SK-N-SH (cell line): ENCODE measurements at regions not wholly inside any gene's neighbourhood (a gene's known extent, or its start where the extent isn't known, plus 50 kb on each side); places are given as distances from the start of the nearest gene placed in this dataset.

ENCODE experiments used
- CTCF ChIA-PET: fragments of 300-600, 350-600 bp; formaldehyde crosslinking; extraction: SDS; loops from one replicate; lab custom pipeline; 2021; lab: Yijun Ruan, JAX
- POLR2A ChIA-PET: fragments of 350-600 bp; sonication (Branson Sonifier 250); formaldehyde crosslinking; extraction: SDS; loops from one replicate; lab custom pipeline; 2020; ENCODE audit warnings: antibody characterized with exemption, inconsistent platforms; lab: Yijun Ruan, JAX
- DNase-seq: peaks from one replicate; pipeline ENCODE4 v3.0.0; 2012
- H2AFZ ChIP-seq: fragments of 200-600 bp; sonication (generic); 2 replicates; pipeline ENCODE4 v1.8.1; 2016; ENCODE audit warnings: antibody characterized with exemption, mild to moderate bottlenecking, low read depth
- H3F3A ChIP-seq: fragments of 200-600 bp; sonication (generic); replicated peaks from 2 replicates; pipeline ENCODE3; 2016; ENCODE audit warnings: antibody characterized with exemption, mild to moderate bottlenecking; ENCODE audit not compliant: insufficient read depth
- H3K27ac ChIP-seq, 2 experiments: fragments of 200-500 bp in 1 of 2; fragments of 200-600 bp in 1 of 2; sonication (Bioruptor generic) in 1 of 2; sonication (generic), shearing (Covaris generic) in 1 of 2; 2 replicates each; pipeline versions ENCODE4 v1.5.1 to v1.6.1; 2014 to 2016; ENCODE audit warnings: low read depth in 2 of 2, inconsistent platforms in 1 of 2, low read length in 1 of 2, mild to moderate bottlenecking in 1 of 2, mixed read lengths in 1 of 2
- H3K27me3 ChIP-seq: fragments of 200-600 bp; sonication (generic), shearing (Covaris generic); 2 replicates; pipeline ENCODE4 v1.6.1; 2016; ENCODE audit warnings: mixed run types; ENCODE audit not compliant: insufficient read depth
- H3K36me3 ChIP-seq, 2 experiments: fragments of 200-500 bp in 1 of 2; fragments of 200-600 bp in 1 of 2; sonication (Bioruptor generic) in 1 of 2; sonication (generic) in 1 of 2; replicated peaks in 1 of 2; 2 replicates each; pipeline versions ENCODE3 to v1.5.1; 2014 to 2016; ENCODE audit warnings: low read length in 1 of 2, mild to moderate bottlenecking in 1 of 2; ENCODE audit not compliant: insufficient read depth in 2 of 2, control insufficient read depth in 1 of 2
- H3K4me1 ChIP-seq, 2 experiments: fragments of 200-500 bp in 1 of 2; fragments of 200-600 bp in 1 of 2; sonication (Bioruptor generic) in 1 of 2; sonication (generic), shearing (Covaris generic) in 1 of 2; 2 replicates each; pipeline versions ENCODE4 v1.5.1 to v1.6.1; 2014 to 2016; ENCODE audit warnings: low read depth in 1 of 2, low read length in 1 of 2, mixed run types in 1 of 2; ENCODE audit not compliant: insufficient read depth in 2 of 2, control insufficient read depth in 1 of 2
- H3K4me2 ChIP-seq: fragments of 200-600 bp; sonication (generic), shearing (Covaris generic); 2 replicates; pipeline ENCODE4 v1.6.1; 2017; ENCODE audit warnings: mixed run types
- H3K4me3 ChIP-seq, 2 experiments: fragments of 200-500 bp in 1 of 2; fragments of 200-600 bp in 1 of 2; sonication (Bioruptor generic) in 1 of 2; sonication (generic), shearing (Covaris generic) in 1 of 2; 2 replicates each; pipeline versions ENCODE4 v1.5.1 to v1.8.1; 2014 to 2016; ENCODE audit warnings: low read depth in 2 of 2, inconsistent platforms in 1 of 2, low read length in 1 of 2, mild to moderate bottlenecking in 1 of 2, mixed read lengths in 1 of 2, moderate library complexity in 1 of 2
- H3K79me2 ChIP-seq: fragments of 200-600 bp; sonication (generic); 2 replicates; pipeline ENCODE4 v1.8.1; 2017; ENCODE audit warnings: mild to moderate bottlenecking; ENCODE audit not compliant: insufficient read depth
- H3K9ac ChIP-seq: fragments of 200-600 bp; sonication (generic); 2 replicates; pipeline ENCODE4 v1.6.1; 2017; ENCODE audit warnings: mixed run types
- H3K9me2 ChIP-seq: fragments of 200-600 bp; sonication (generic); 2 replicates; pipeline ENCODE4 v1.6.1; 2017; ENCODE audit warnings: mixed run types
- H3K9me3 ChIP-seq: fragments of 200-600 bp; sonication (generic); 2 replicates; pipeline ENCODE4 v1.6.1; 2017; ENCODE audit warnings: mixed run types, mild to moderate bottlenecking, moderate library complexity
- H4K20me1 ChIP-seq: fragments of 200-600 bp; sonication (generic); 2 replicates; pipeline ENCODE4 v1.6.1; 2017; ENCODE audit warnings: mild to moderate bottlenecking, mixed run types; ENCODE audit not compliant: insufficient read depth
- CHD2 ChIP-seq: fragments of 150-350 bp; IDR thresholded peaks from 2 replicates; pipeline ENCODE4 v1.6.1; 2018; ENCODE audit warnings: low read length; ENCODE audit not compliant: partially characterized antibody
- ELF1 ChIP-seq: IDR thresholded peaks from 2 replicates; pipeline ENCODE4 v1.4.0; 2012
- EZH2phosphoT487 ChIP-seq: fragments of 200-600 bp; sonication (generic); IDR thresholded peaks from 2 replicates; pipeline ENCODE4 v1.6.1; 2017; ENCODE audit warnings: low read depth, mixed run types, mild to moderate bottlenecking, antibody characterized with exemption, moderate library complexity, borderline replicate concordance
- FOSL2 ChIP-seq: IDR thresholded peaks from 2 replicates; pipeline ENCODE4 v1.4.0; 2012; ENCODE audit warnings: low read depth, mild to moderate bottlenecking, moderate library complexity, borderline replicate concordance
- FOXM1 ChIP-seq: IDR thresholded peaks from 2 replicates; pipeline ENCODE4 v1.4.0; 2012; ENCODE audit warnings: low read depth, mild to moderate bottlenecking
- GATA2 ChIP-seq: sonication (generic); formaldehyde crosslinking; IDR thresholded peaks from 2 replicates; pipeline ENCODE4 v1.5.0; 2020; ENCODE audit warnings: mild to moderate bottlenecking, missing genetic modification reagents
- IRF3 ChIP-seq: fragments of 150-350 bp; IDR thresholded peaks from 2 replicates; pipeline ENCODE4 v1.6.1; 2016; ENCODE audit warnings: mild to moderate bottlenecking, low read depth, low read length
- NRF1 ChIP-seq: IDR thresholded peaks from 2 replicates; pipeline ENCODE4 v1.6.1; 2012; ENCODE audit warnings: low read depth, mild to moderate bottlenecking, low read length
- PBX3 ChIP-seq: IDR thresholded peaks from 2 replicates; pipeline ENCODE4; 2012
- POLR2AphosphoS5 ChIP-seq: IDR thresholded peaks from 2 replicates; pipeline ENCODE4 v1.6.1; 2012; ENCODE audit warnings: low read depth, low read length
- RAD21 ChIP-seq: IDR thresholded peaks from 2 replicates; pipeline ENCODE4 v1.6.1; 2012; ENCODE audit warnings: mild to moderate bottlenecking, low read length
- REST ChIP-seq: IDR thresholded peaks from 2 replicates; pipeline ENCODE4 v1.6.1; 2012; ENCODE audit warnings: mild to moderate bottlenecking, low read depth, low read length, moderate library complexity
- USF2 ChIP-seq: fragments of 150-350 bp; IDR thresholded peaks from 2 replicates; pipeline ENCODE4 v1.6.1; 2017; ENCODE audit warnings: antibody characterized with exemption, low read length, low read depth, borderline replicate concordance
- ZBTB33 ChIP-seq: IDR thresholded peaks from 2 replicates; pipeline ENCODE4 v1.4.0; 2012; ENCODE audit warnings: low read depth, borderline replicate concordance
- WGBS: methylation state at CpG from one replicate; pipeline ENCODE4 v1.1.6; 2017; ENCODE audit warnings: low lambda C conversion rate; 5-methylcytosine and 5-hydroxymethylcytosine counted together

GRCh38 chr11:24240496-24241175 is 256.2 kb upstream of the LUZP2 start (continued):
- TF ChIP-seq ZBTB33 (no peak), EZH2phosphoT487 (no peak)

GRCh38 chr11:24246715-24247114 is 250.1 kb upstream of the LUZP2 start:
- peaks cover 5% of the 10 kb centered on the region; the same call in 1 of the 2 replicates for H3K9me2 ChIP-seq
- no peaks in the 10 kb centered on the region for H4K20me1 ChIP-seq
- H3F3A ChIP-seq: no peaks in the 10 kb centered on the region
- no peak overlapping the region for H3K4me2 ChIP-seq
- POLR2A ChIA-PET: no interaction called here
- no peak overlapping the region for H3K27ac ChIP-seq
- WGBS: 28% methylated on average over 1 of the region's 1 CpG
- DNase-seq: no peak
- H3K36me3 ChIP-seq: no peaks in the 10 kb centered on the region
- CTCF ChIA-PET: interaction anchor here (0.6 kb wide), 1 partner anchor 780 kb away, joined by 3 read pairs; no protein-coding TSS in a partner anchor
- no peaks in the 10 kb centered on the region for H3K9me3 ChIP-seq
- no peak overlapping the region for H3K9ac ChIP-seq
- no peaks in the 10 kb centered on the region for H3K27me3 ChIP-seq
- H2AFZ ChIP-seq: no peak overlapping the region
- H3K4me1 ChIP-seq: no peaks in the 10 kb centered on the region
- no peak for TF ChIP-seq PBX3
- no peak for TF ChIP-seq NRF1
- no peak for TF ChIP-seq CHD2
- no peak for TF ChIP-seq REST
- no peak for TF ChIP-seq FOSL2
- no peak for TF ChIP-seq ZBTB33
- no peak for TF ChIP-seq POLR2AphosphoS5
- TF ChIP-seq ELF1: no peak
- TF ChIP-seq GATA2 (CRISPR knock-in tag): no peak
- TF ChIP-seq RAD21: no peak
- no peak for TF ChIP-seq USF2
- no peak for TF ChIP-seq IRF3
- TF ChIP-seq FOXM1: no peak
- TF ChIP-seq, all 33 proteins: peak for 0
- Histone ChIP-seq H3K4me3 (no peak overlapping the region), H3K79me2 (no peaks in the 10 kb centered on the region)
